HepG2 (cell line): ENCODE measurements at regions not wholly inside any gene's neighbourhood (a gene's known extent, or its start where the extent isn't known, plus 50 kb on each side); places are given as distances from the start of the nearest gene placed in this dataset.

Experiments
- ATF2 ChIP-seq: sonication (generic); formaldehyde crosslinking; IDR thresholded peaks from 2 replicates; pipeline ENCODE4 v1.4.0; 2020; ENCODE audit warnings: missing genetic modification reagents
- GABPA ChIP-seq, 2 experiments: IDR thresholded peaks; 2 replicates each; pipeline ENCODE4 v1.6.1; 2011 to 2016; ENCODE audit warnings: low read depth in 2 of 2, low read length in 1 of 2, missing biosample characterization in 1 of 2, missing genetic modification characterization in 1 of 2
- POLR2A ChIP-seq, 2 experiments: IDR thresholded peaks; 2 replicates each; pipeline ENCODE4 v1.6.1; 2011; ENCODE audit warnings: low read depth in 2 of 2, low read length in 2 of 2, mild to moderate bottlenecking in 1 of 2, moderate library complexity in 1 of 2; ENCODE audit not compliant: insufficient read depth in 1 of 2
- ZNF558 ChIP-seq: sonication (generic); formaldehyde crosslinking; IDR thresholded peaks from 2 replicates; pipeline ENCODE4 v1.9.0; 2022; ENCODE audit warnings: mild to moderate bottlenecking, missing genetic modification reagents, borderline replicate concordance
- ZUFSP ChIP-seq: sonication (generic); formaldehyde crosslinking; IDR thresholded peaks from 2 replicates; pipeline ENCODE4 v1.9.0; 2021; ENCODE audit warnings: missing genetic modification reagents, mild to moderate bottlenecking, borderline replicate concordance
- TF ChIP-seq, protein P1 (sequence below): sonication (generic); formaldehyde crosslinking; IDR thresholded peaks from 2 replicates; pipeline ENCODE4 v1.8.1; 2023; ENCODE audit warnings: mild to moderate bottlenecking, missing genetic modification reagents, borderline replicate concordance

GRCh38 chr2:224325941-224326340, 76.0 kb downstream of the FAM124B start:
- TF ChIP-seq, protein P1, sequence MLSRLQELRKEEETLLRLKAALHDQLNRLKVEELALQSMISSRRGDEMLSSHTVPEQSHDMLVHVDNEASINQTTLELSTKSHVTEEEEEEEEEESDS (CRISPR knock-in tag) = no peak
- no peak for TF ChIP-seq POLR2A (IDR thresholded peaks at IDR 0.05; ENCODE audit: insufficient read depth in 1 of 2, low read depth in 2 of 2, low read length in 2 of 2)
- no peak for TF ChIP-seq GABPA (IDR thresholded peaks at IDR 0.05; ENCODE audit: low read depth, low read length)
- no peak for TF ChIP-seq GABPA (CRISPR knock-in tag; IDR thresholded peaks at IDR 0.05; ENCODE audit: low read depth)
- TF ChIP-seq ATF2 (CRISPR knock-in tag) = no peak
- TF ChIP-seq ZNF558 (CRISPR knock-in tag) = no peak
- no peak for TF ChIP-seq ZUFSP (CRISPR knock-in tag)
